OCI-LY7 (cell line): ENCODE measurements at regions not wholly inside any gene's neighbourhood (a gene's known extent, or its start where the extent isn't known, plus 50 kb on each side); places are given as distances from the start of the nearest gene placed in this dataset.

ENCODE experiments used
- BruUV-seq: library from RNA; stranded (reverse); fragments of 400-500 nt; replicated peaks from 2 replicates; lab custom pipeline; 2021; lab: Mats Ljungman, UMichigan
- CTCF ChIA-PET: fragments of 300-600 bp; sonication (Branson Sonifier 250); formaldehyde crosslinking; loops from one replicate; lab custom pipeline; 2022; ENCODE audit warnings: antibody characterized with exemption; ENCODE audit not compliant: unreplicated experiment; lab: Charles Lee
- POLR2A ChIA-PET: fragments of 300-600 bp; sonication (Branson Sonifier 250); formaldehyde crosslinking; loops from one replicate; lab custom pipeline; 2022; ENCODE audit warnings: antibody characterized with exemption; lab: Charles Lee
- DNase-seq: peaks from one replicate; pipeline ENCODE4 v3.0.0-alpha.2; 2015; ENCODE audit warnings: low spot score
- H2AFZ ChIP-seq: fragments of 200-600 bp; sonication (generic), shearing (Covaris generic); 2 replicates; pipeline ENCODE4 v1.6.1; 2014; ENCODE audit warnings: mild to moderate bottlenecking, antibody characterized with exemption, low read length, moderate library complexity
- H3K27ac ChIP-seq: fragments of 200-600 bp; sonication (generic); 2 replicates; pipeline ENCODE4 v1.5.1; 2014; ENCODE audit warnings: mixed run types, low read depth, mild to moderate bottlenecking, moderate library complexity, low read length, inconsistent platforms; ENCODE audit not compliant: poor library complexity, severe bottlenecking
- H3K36me3 ChIP-seq: fragments of 200-600 bp; sonication (generic); 2 replicates; pipeline ENCODE4 v1.6.1; 2014; ENCODE audit warnings: mild to moderate bottlenecking, antibody characterized with exemption, low read length, moderate library complexity, mixed read lengths; ENCODE audit not compliant: insufficient read depth
- H3K4me1 ChIP-seq: fragments of 200-600 bp; sonication (generic); 2 replicates; pipeline ENCODE4 v1.5.1; 2014; ENCODE audit warnings: mild to moderate bottlenecking, low read length; ENCODE audit not compliant: insufficient read depth, poor library complexity, severe bottlenecking
- H3K4me2 ChIP-seq: fragments of 200-600 bp; sonication (generic); 2 replicates; pipeline ENCODE4 v1.6.1; 2014; ENCODE audit warnings: mild to moderate bottlenecking, low read length
- H3K4me3 ChIP-seq: fragments of 200-600 bp; sonication (generic); 2 replicates; pipeline ENCODE4 v1.5.1; 2014; ENCODE audit warnings: mild to moderate bottlenecking, low read depth, low read length; ENCODE audit not compliant: poor library complexity, severe bottlenecking
- H3K79me2 ChIP-seq: fragments of 200-600 bp; sonication (generic); 2 replicates; pipeline ENCODE4 v1.6.1; 2016; ENCODE audit warnings: low read depth, mild to moderate bottlenecking, low read length, moderate library complexity, mixed read lengths; ENCODE audit not compliant: insufficient read depth
- H3K9me2 ChIP-seq: fragments of 200-600 bp; sonication (generic); 2 replicates; pipeline ENCODE4 v1.6.1; 2016; ENCODE audit warnings: mild to moderate bottlenecking, low read length, mixed read lengths; ENCODE audit not compliant: insufficient read depth
- H3K9me3 ChIP-seq: fragments of 200-600 bp; sonication (generic); 2 replicates; pipeline ENCODE4 v1.6.1; 2014; ENCODE audit warnings: mild to moderate bottlenecking, mixed run types, low read length, mixed read lengths
- H4K20me1 ChIP-seq: fragments of 200-600 bp; sonication (generic); 2 replicates; pipeline ENCODE4 v1.6.1; 2014; ENCODE audit warnings: mild to moderate bottlenecking, antibody characterized with exemption, low read length, moderate library complexity, mixed read lengths; ENCODE audit not compliant: insufficient read depth
- EZH2phosphoT487 ChIP-seq: fragments of 200-600 bp; sonication (generic); IDR thresholded peaks from 2 replicates; pipeline ENCODE4 v1.6.1; 2018; ENCODE audit warnings: low read depth, borderline replicate concordance, mild to moderate bottlenecking, mixed run types, antibody characterized with exemption, low read length, moderate library complexity, mixed read lengths
- intact Hi-C: fragments of 100-400 bp; cut with micrococcal nuclease; formaldehyde crosslinking; loops from one replicate; pipeline ENCODE4 v1.10.0; 2022; ENCODE audit not compliant: unreplicated experiment
- TF ChIP-seq, protein P1 (sequence below): fragments of 200-600 bp; sonication (generic); conservative IDR thresholded peaks from 2 replicates; pipeline ENCODE4 v1.5.1; 2014; ENCODE audit warnings: mild to moderate bottlenecking, antibody characterized with exemption, low read length, moderate library complexity, mixed read lengths

DNA sequence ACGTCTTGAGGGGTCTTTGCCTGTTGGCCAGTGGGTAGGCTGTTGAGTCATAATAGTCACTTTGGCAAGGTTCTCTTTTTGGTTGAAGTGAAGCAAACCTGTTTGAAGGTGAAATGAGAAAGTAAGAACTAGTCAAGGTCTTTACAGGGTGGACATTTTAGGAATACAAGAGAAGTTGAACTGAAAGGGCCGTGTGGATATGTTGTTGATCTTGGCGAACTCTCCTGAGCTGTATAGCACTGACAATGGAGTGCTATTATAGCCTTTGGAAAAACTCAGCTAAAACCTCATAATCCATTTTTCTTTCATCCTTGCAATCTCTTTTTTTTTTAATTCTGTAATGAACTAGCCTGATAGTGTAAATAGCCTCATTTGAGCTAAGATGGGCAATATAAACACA lies 248.1 kb downstream of the MEIS1 start:
- POLR2A ChIA-PET: no interaction called here
- CTCF ChIA-PET: no interaction called here

DNA sequence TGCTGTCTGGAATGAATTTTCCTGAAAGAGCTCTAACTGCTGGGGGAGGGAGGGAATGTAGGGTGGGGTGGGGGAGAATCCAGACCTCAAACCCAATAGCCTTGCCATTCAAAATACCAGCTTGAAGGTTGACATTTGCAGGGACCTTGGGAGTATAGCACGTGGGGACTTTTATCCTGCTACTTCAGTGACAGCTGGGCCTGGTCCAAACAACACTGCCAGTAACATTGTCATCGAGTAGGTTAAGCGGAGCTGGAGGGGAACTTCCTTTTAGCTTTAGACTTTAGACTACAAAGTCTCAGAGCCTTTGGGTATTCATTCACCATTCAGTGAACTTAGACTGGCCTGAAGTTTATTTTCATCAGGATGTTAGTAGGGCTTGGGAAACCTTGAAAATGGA lies 248.7 kb downstream of the MEIS1 start:
- Histone ChIP-seq H3K79me2 (no peaks in the 10 kb centered on the region), H3K27ac (no peak overlapping the region), H4K20me1 (no peaks in the 10 kb centered on the region), H3K4me3 (no peak overlapping the region), H3K9me3 (no peaks in the 10 kb centered on the region), H3K9me2 (no peaks in the 10 kb centered on the region), H3K4me1 (no peaks in the 10 kb centered on the region), H3K4me2 (no peak overlapping the region), H2AFZ (no peak overlapping the region), H3K36me3 (no peaks in the 10 kb centered on the region)
- CTCF ChIA-PET: interaction anchor here (0.6 kb wide), 1 partner anchor 829 kb away, joined by 3 read pairs; no protein-coding TSS in a partner anchor
- POLR2A ChIA-PET: no interaction called here
- TF ChIP-seq, protein P1, sequence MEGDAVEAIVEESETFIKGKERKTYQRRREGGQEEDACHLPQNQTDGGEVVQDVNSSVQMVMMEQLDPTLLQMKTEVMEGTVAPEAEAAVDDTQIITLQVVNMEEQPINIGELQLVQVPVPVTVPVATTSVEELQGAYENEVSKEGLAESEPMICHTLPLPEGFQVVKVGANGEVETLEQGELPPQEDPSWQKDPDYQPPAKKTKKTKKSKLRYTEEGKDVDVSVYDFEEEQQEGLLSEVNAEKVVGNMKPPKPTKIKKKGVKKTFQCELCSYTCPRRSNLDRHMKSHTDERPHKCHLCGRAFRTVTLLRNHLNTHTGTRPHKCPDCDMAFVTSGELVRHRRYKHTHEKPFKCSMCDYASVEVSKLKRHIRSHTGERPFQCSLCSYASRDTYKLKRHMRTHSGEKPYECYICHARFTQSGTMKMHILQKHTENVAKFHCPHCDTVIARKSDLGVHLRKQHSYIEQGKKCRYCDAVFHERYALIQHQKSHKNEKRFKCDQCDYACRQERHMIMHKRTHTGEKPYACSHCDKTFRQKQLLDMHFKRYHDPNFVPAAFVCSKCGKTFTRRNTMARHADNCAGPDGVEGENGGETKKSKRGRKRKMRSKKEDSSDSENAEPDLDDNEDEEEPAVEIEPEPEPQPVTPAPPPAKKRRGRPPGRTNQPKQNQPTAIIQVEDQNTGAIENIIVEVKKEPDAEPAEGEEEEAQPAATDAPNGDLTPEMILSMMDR: no peak
- no peak for TF ChIP-seq EZH2phosphoT487
- no TSS peak for BruUV-seq
- DNase-seq: no peak
- intact Hi-C loops: no loop called here

More for the DNA sequence above, 248.1 kb downstream of the MEIS1 start:
- Histone ChIP-seq H3K79me2 (no peaks in the 10 kb centered on the region), H3K4me1 (no peaks in the 10 kb centered on the region), H3K4me3 (no peak overlapping the region), H3K27ac (no peak overlapping the region), H2AFZ (no peak overlapping the region), H4K20me1 (no peaks in the 10 kb centered on the region), H3K36me3 (no peaks in the 10 kb centered on the region), H3K4me2 (no peak overlapping the region), H3K9me3 (no peaks in the 10 kb centered on the region), H3K9me2 (no peaks in the 10 kb centered on the region)
- intact Hi-C loops: no loop called here
- DNase-seq: no peak
- no TSS peak for BruUV-seq
- TF ChIP-seq EZH2phosphoT487: no peak
- TF ChIP-seq, protein P1: no peak

DNA sequence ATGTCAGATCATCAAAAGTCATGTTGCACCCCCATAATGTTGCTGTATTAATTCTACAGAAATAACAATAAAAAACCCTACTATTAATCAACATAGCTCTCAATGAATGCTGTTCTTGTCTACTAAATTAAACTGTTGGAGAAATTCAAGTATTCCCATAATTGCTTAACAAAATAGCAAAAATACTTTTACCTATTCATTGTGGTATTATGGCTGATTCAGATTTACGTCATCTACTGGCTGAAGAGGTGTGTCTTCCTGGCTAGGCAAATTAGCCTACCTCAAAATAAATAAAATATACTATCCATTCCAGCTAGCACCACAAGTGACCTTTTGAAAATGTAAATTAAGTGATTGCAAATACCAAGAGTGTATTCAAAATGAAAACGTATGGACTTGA lies 249.4 kb downstream of the MEIS1 start:
- no peak overlapping the region for H3K4me2 ChIP-seq
- H3K27ac ChIP-seq: no peak overlapping the region
- ChIA-PET POLR2A (no interaction called here), CTCF (no interaction called here)
- no peaks in the 10 kb centered on the region for H3K4me1 ChIP-seq
- no peaks in the 10 kb centered on the region for H3K79me2 ChIP-seq
- DNase-seq: no peak
- no TSS peak for BruUV-seq
- intact Hi-C loops: no loop called here
- H3K9me2 ChIP-seq: no peaks in the 10 kb centered on the region
- no peak overlapping the region for H3K4me3 ChIP-seq
- no peaks in the 10 kb centered on the region for H3K9me3 ChIP-seq
- no peaks in the 10 kb centered on the region for H4K20me1 ChIP-seq
- no peak for TF ChIP-seq EZH2phosphoT487
- H2AFZ ChIP-seq: no peak overlapping the region
- no peaks in the 10 kb centered on the region for H3K36me3 ChIP-seq
